Neural progenitor cell (in vitro differentiated cells): ENCODE measurements at regions not wholly inside any gene's neighbourhood (a gene's known extent, or its start where the extent isn't known, plus 50 kb on each side); places are given as distances from the start of the nearest gene placed in this dataset.
A peak's percentile ranks its signal among the peaks of the same experiment; 100 is the strongest.

Experiments
- DNase-seq: peaks from one replicate; pipeline ENCODE4 v3.0.0-alpha.2; 2016; ENCODE audit warnings: low spot score
- H2AFZ ChIP-seq: fragments of 200-600 bp; sonication (generic); replicated peaks from 2 replicates; pipeline ENCODE4 v1.6.1; 2016; ENCODE audit warnings: antibody characterized with exemption
- H3F3A ChIP-seq: fragments of 200-600 bp; sonication (generic); 2 replicates; pipeline ENCODE4 v1.6.1; 2016; ENCODE audit warnings: antibody characterized with exemption, low read depth
- H3K27ac ChIP-seq: fragments of 200-600 bp; sonication (generic); 2 replicates; pipeline ENCODE4 v1.5.1; 2016; ENCODE audit warnings: mild to moderate bottlenecking
- H3K27me3 ChIP-seq: fragments of 200-600 bp; sonication (generic); 2 replicates; pipeline ENCODE4 v1.6.1; 2016; ENCODE audit warnings: mild to moderate bottlenecking, moderate library complexity
- H3K36me3 ChIP-seq: fragments of 200-600 bp; sonication (generic); 2 replicates; pipeline ENCODE4 v1.5.1; 2016
- H3K4me1 ChIP-seq: fragments of 200-600 bp; sonication (generic); 2 replicates; pipeline ENCODE4 v1.6.1; 2016; ENCODE audit warnings: mixed run types
- H3K4me2 ChIP-seq: fragments of 200-600 bp; sonication (generic); 2 replicates; pipeline ENCODE4 v1.6.1; 2016
- H3K4me3 ChIP-seq: fragments of 200-600 bp; sonication (generic); 2 replicates; pipeline ENCODE4 v1.5.1; 2016
- H3K79me2 ChIP-seq: fragments of 200-600 bp; sonication (generic); 2 replicates; pipeline ENCODE4 v1.6.1; 2016; ENCODE audit warnings: low read depth
- H3K9ac ChIP-seq: fragments of 200-600 bp; sonication (generic); 2 replicates; pipeline ENCODE4 v1.6.1; 2016
- H3K9me3 ChIP-seq: fragments of 200-600 bp; sonication (generic); 2 replicates; pipeline ENCODE4 v1.5.1; 2016; ENCODE audit warnings: low read depth
- H4K20me1 ChIP-seq: fragments of 200-600 bp; sonication (generic); 2 replicates; pipeline ENCODE4 v1.6.1; 2016; ENCODE audit warnings: low read depth
- H3K27ac Mint-ChIP-seq: 3 replicates; pipeline ENCODE4 v1.8.0; 2021; ENCODE audit warnings: mixed read lengths
- H3K27me3 Mint-ChIP-seq: 2 replicates; pipeline ENCODE4 v1.8.0; 2022; ENCODE audit warnings: low read depth, mild to moderate bottlenecking, inconsistent platforms, moderate library complexity, mixed read lengths; ENCODE audit not compliant: insufficient read depth
- H3K36me3 Mint-ChIP-seq: 3 replicates; pipeline ENCODE4 v1.8.0; 2021; ENCODE audit warnings: mixed read lengths
- H3K4me1 Mint-ChIP-seq: 3 replicates; pipeline ENCODE4 v1.8.0; 2021; ENCODE audit warnings: mixed read lengths
- H3K4me3 Mint-ChIP-seq: 3 replicates; pipeline ENCODE4 v1.8.0; 2021; ENCODE audit warnings: mild to moderate bottlenecking, moderate library complexity, mixed read lengths
- H3K9me3 Mint-ChIP-seq: 3 replicates; pipeline ENCODE4 v1.8.0; 2020; ENCODE audit warnings: mixed read lengths
- CTCF ChIP-seq: fragments of 200-600 bp; sonication (generic); IDR thresholded peaks from 2 replicates; pipeline ENCODE4 v1.5.1; 2017; ENCODE audit warnings: antibody characterized with exemption, mild to moderate bottlenecking
- EZH2 ChIP-seq: fragments of 200-600 bp; sonication (generic); IDR thresholded peaks from 2 replicates; pipeline ENCODE4 v1.6.1; 2017; ENCODE audit warnings: antibody characterized with exemption, mild to moderate bottlenecking, moderate library complexity
- EZH2phosphoT487 ChIP-seq: fragments of 200-600 bp; sonication (generic); IDR thresholded peaks from 2 replicates; pipeline ENCODE4 v1.6.1; 2017; ENCODE audit warnings: antibody characterized with exemption

GRCh38 chr16:79320956-79321355, 279.6 kb downstream of the MAF start:
- no peaks in the 10 kb centered on the region for H3K9me3 ChIP-seq
- H3K27ac Mint-ChIP-seq, result no peak overlapping the region
- H3K27me3 Mint-ChIP-seq, result peaks cover 15% of the 10 kb centered on the region
- no peaks in the 10 kb centered on the region for H3K27me3 ChIP-seq
- no peaks in the 10 kb centered on the region for H3K36me3 Mint-ChIP-seq
- H3K9me3 Mint-ChIP-seq, result no peaks in the 10 kb centered on the region
- H4K20me1 ChIP-seq, result no peaks in the 10 kb centered on the region
- H3K36me3 ChIP-seq, result no peaks in the 10 kb centered on the region
- no peak overlapping the region for H3K4me3 ChIP-seq
- no peak overlapping the region for H3K4me2 ChIP-seq
- H3K4me1 Mint-ChIP-seq, result peaks cover 5% of the 10 kb centered on the region
- H3F3A ChIP-seq, result no peaks in the 10 kb centered on the region
- H3K79me2 ChIP-seq, result no peaks in the 10 kb centered on the region
- DNase-seq, result no peak
- H3K27ac ChIP-seq, result no peak overlapping the region
- H3K9ac ChIP-seq, result no peak overlapping the region
- peaks cover 4% of the 10 kb centered on the region for H3K4me1 ChIP-seq
- TF ChIP-seq CTCF, result no peak
- TF ChIP-seq EZH2phosphoT487, result no peak
- no peak for TF ChIP-seq EZH2
- no peak overlapping the region for H3K4me3 Mint-ChIP-seq
- no peak overlapping the region for H2AFZ ChIP-seq

GRCh38 chr16:79318143-79318899, 282.2 kb downstream of the MAF start:
- no peak for DNase-seq
- Mint-ChIP-seq H3K4me1 (peaks cover 5% of the 10 kb centered on the region), H3K27ac (no peak overlapping the region), H3K4me3 (no peak overlapping the region), H3K36me3 (no peaks in the 10 kb centered on the region), H3K9me3 (no peaks in the 10 kb centered on the region), H3K27me3 (peaks cover 15% of the 10 kb centered on the region)
- H3K9me3 ChIP-seq, result no peaks in the 10 kb centered on the region
- no peak overlapping the region for H3K4me2 ChIP-seq
- H3K27ac ChIP-seq, result no peak overlapping the region
- H3K4me3 ChIP-seq, result no peak overlapping the region
- no peaks in the 10 kb centered on the region for H3K79me2 ChIP-seq
- H3K27me3 ChIP-seq, result no peaks in the 10 kb centered on the region
- no peak overlapping the region for H3K9ac ChIP-seq
- H4K20me1 ChIP-seq, result no peaks in the 10 kb centered on the region
- TF ChIP-seq CTCF (no peak), EZH2phosphoT487 (no peak), EZH2 (no peak)
- no peak overlapping the region for H2AFZ ChIP-seq
- no peaks in the 10 kb centered on the region for H3F3A ChIP-seq
- peaks cover 9% of the 10 kb centered on the region for H3K4me1 ChIP-seq
- no peaks in the 10 kb centered on the region for H3K36me3 ChIP-seq

GRCh38 chr16:79317521-79317920, 283.0 kb downstream of the MAF start:
- H3K27me3 ChIP-seq, result no peaks in the 10 kb centered on the region
- Mint-ChIP-seq H3K4me1 (peaks cover 5% of the 10 kb centered on the region), H3K36me3 (no peaks in the 10 kb centered on the region), H3K9me3 (no peaks in the 10 kb centered on the region), H3K27ac (peak overlapping the region; percentile 22), H3K4me3 (no peak overlapping the region), H3K27me3 (peaks cover 14% of the 10 kb centered on the region)
- H2AFZ ChIP-seq, result no peak overlapping the region
- no peak overlapping the region for H3K9ac ChIP-seq
- H4K20me1 ChIP-seq, result no peaks in the 10 kb centered on the region
- no peak overlapping the region for H3K4me3 ChIP-seq
- no peak for DNase-seq
- H3K36me3 ChIP-seq, result no peaks in the 10 kb centered on the region
- peaks cover 11% of the 10 kb centered on the region for H3K4me1 ChIP-seq
- no peaks in the 10 kb centered on the region for H3F3A ChIP-seq
- H3K4me2 ChIP-seq, result no peak overlapping the region
- H3K9me3 ChIP-seq, result no peaks in the 10 kb centered on the region
- TF ChIP-seq EZH2 (no peak), CTCF (no peak)
- H3K27ac ChIP-seq, result no peak overlapping the region
- H3K79me2 ChIP-seq, result no peaks in the 10 kb centered on the region
